ENCODE measurements at regions not wholly inside any gene's neighbourhood (a gene's known extent, or its start where the extent isn't known, plus 50 kb on each side); places are given as distances from the start of the nearest gene placed in this dataset.

GRCh38 chr7:33837356-33837851, 67.9 kb upstream of the BMPER start:
- TF ChIP-seq POLR2A (IDR thresholded peaks at IDR 0.05; ENCODE audit: extremely low read depth, insufficient read length) = no peak
- TF ChIP-seq, protein P1, sequence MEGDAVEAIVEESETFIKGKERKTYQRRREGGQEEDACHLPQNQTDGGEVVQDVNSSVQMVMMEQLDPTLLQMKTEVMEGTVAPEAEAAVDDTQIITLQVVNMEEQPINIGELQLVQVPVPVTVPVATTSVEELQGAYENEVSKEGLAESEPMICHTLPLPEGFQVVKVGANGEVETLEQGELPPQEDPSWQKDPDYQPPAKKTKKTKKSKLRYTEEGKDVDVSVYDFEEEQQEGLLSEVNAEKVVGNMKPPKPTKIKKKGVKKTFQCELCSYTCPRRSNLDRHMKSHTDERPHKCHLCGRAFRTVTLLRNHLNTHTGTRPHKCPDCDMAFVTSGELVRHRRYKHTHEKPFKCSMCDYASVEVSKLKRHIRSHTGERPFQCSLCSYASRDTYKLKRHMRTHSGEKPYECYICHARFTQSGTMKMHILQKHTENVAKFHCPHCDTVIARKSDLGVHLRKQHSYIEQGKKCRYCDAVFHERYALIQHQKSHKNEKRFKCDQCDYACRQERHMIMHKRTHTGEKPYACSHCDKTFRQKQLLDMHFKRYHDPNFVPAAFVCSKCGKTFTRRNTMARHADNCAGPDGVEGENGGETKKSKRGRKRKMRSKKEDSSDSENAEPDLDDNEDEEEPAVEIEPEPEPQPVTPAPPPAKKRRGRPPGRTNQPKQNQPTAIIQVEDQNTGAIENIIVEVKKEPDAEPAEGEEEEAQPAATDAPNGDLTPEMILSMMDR (IDR thresholded peaks at IDR 0.05; ENCODE audit: low read depth, low read length) = no peak
- TF ChIP-seq, protein P2, sequence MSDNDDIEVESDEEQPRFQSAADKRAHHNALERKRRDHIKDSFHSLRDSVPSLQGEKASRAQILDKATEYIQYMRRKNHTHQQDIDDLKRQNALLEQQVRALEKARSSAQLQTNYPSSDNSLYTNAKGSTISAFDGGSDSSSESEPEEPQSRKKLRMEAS (IDR thresholded peaks at IDR 0.05; ENCODE audit: low read depth, low read length) = no peak
- TF ChIP-seq MYC (IDR thresholded peaks at IDR 0.05; ENCODE audit: low read depth, low read length) = no peak

All from NB4 (cell line).